Choroid plexus epithelial cell (primary cell): ENCODE measurements at regions not wholly inside any gene's neighbourhood (a gene's known extent, or its start where the extent isn't known, plus 50 kb on each side); places are given as distances from the start of the nearest gene placed in this dataset.

Source experiments
- DNase-seq: peaks from one replicate; pipeline ENCODE4 v3.0.0-alpha.2; 2010; ENCODE audit warnings: low read depth
- H3K4me3 ChIP-seq: 2 replicates; pipeline ENCODE4 v1.5.1; 2011; ENCODE audit warnings: low read depth, mild to moderate bottlenecking, control low read depth, low read length, moderate library complexity
- CTCF ChIP-seq: conservative IDR thresholded peaks from 2 replicates; pipeline ENCODE4 v1.5.1; 2011; ENCODE audit warnings: low read depth, mild to moderate bottlenecking, control low read depth, inconsistent platforms, low read length, moderate library complexity

- H3K4me3 ChIP-seq: no peak overlapping the region
- TF ChIP-seq CTCF: no peak
- no peak for DNase-seq
Observed at GRCh38 chr15:95793231-95793630, 537.3 kb upstream of the NR2F2 start.

GRCh38 chr15:95795386-95795785 is 535.1 kb upstream of the NR2F2 start:
- H3K4me3 ChIP-seq: no peak overlapping the region
- no peak for DNase-seq
- no peak for TF ChIP-seq CTCF

- DNase-seq: peak; percentile 83
- no peak for TF ChIP-seq CTCF
Observed at GRCh38 chr15:95799286-95800200, 531.0 kb upstream of the NR2F2 start.

GRCh38 chr15:95804484-95804883 is 526.0 kb upstream of the NR2F2 start:
- no peak overlapping the region for H3K4me3 ChIP-seq
- DNase-seq: peak; percentile 22
- no peak for TF ChIP-seq CTCF

More at GRCh38 chr15:95799286-95800200, 531.0 kb upstream of the NR2F2 start:
- H3K4me3 ChIP-seq: no peak overlapping the region

GRCh38 chr15:95812491-95812890 is 518.0 kb upstream of the NR2F2 start:
- DNase-seq: peak; percentile 44
- TF ChIP-seq CTCF: no peak
- no peak overlapping the region for H3K4me3 ChIP-seq

- no peak for TF ChIP-seq CTCF
- no peak overlapping the region for H3K4me3 ChIP-seq
- no peak for DNase-seq
Observed at GRCh38 chr15:95814908-95815307, 515.6 kb upstream of the NR2F2 start.

GRCh38 chr15:95816591-95816990 is 513.9 kb upstream of the NR2F2 start:
- no peak for TF ChIP-seq CTCF
- no peak overlapping the region for H3K4me3 ChIP-seq
- no peak for DNase-seq
